ENCODE measurements at regions not wholly inside any gene's neighbourhood (a gene's known extent, or its start where the extent isn't known, plus 50 kb on each side); places are given as distances from the start of the nearest gene placed in this dataset.

- Histone ChIP-seq H3K4me3 (no peak overlapping the region), H3K36me3 (ENCODE audit: low read depth) (no peaks in the 10 kb centered on the region), H3K9me3 (no peaks in the 10 kb centered on the region), H3K4me1 (ENCODE audit: low read depth) (no peaks in the 10 kb centered on the region)
- DNase-seq (no peak), ATAC-seq (no peak)
- intact Hi-C loops (cut with DNase I, micrococcal nuclease): no loop called here
- TF ChIP-seq CTCF (IDR thresholded peaks at IDR 0.05): no peak
These were observed 429.0 kb upstream of the CDH5 start for GRCh38 chr16:65937455-65937854.

- Histone ChIP-seq H3K4me1 (ENCODE audit: low read depth) (no peaks in the 10 kb centered on the region), H3K36me3 (ENCODE audit: low read depth) (no peaks in the 10 kb centered on the region), H3K4me3 (no peak overlapping the region), H3K9me3 (no peaks in the 10 kb centered on the region)
- DNase-seq: no peak
- no peak for ATAC-seq
- intact Hi-C loops (cut with DNase I, micrococcal nuclease): no loop called here
- TF ChIP-seq CTCF (IDR thresholded peaks at IDR 0.05): no peak
These were observed 430.4 kb upstream of the CDH5 start for GRCh38 chr16:65936096-65936495.

- intact Hi-C loops (cut with DNase I, micrococcal nuclease): no loop called here
These were observed 432.0 kb upstream of the CDH5 start for GRCh38 chr16:65934443-65934842.

GRCh38 chr16:65933703-65934102, 432.8 kb upstream of the CDH5 start:
- no peak for TF ChIP-seq CTCF (IDR thresholded peaks at IDR 0.05)
- Histone ChIP-seq H3K9me3 (no peaks in the 10 kb centered on the region), H3K36me3 (ENCODE audit: low read depth) (no peaks in the 10 kb centered on the region), H3K4me1 (ENCODE audit: low read depth) (no peaks in the 10 kb centered on the region), H3K4me3 (no peak overlapping the region)
- intact Hi-C loops (cut with DNase I, micrococcal nuclease): no loop called here
- ATAC-seq (no peak), DNase-seq (no peak)

More at GRCh38 chr16:65934443-65934842, 432.0 kb upstream of the CDH5 start:
- TF ChIP-seq CTCF (IDR thresholded peaks at IDR 0.05): no peak
- Histone ChIP-seq H3K9me3 (no peaks in the 10 kb centered on the region), H3K4me1 (ENCODE audit: low read depth) (no peaks in the 10 kb centered on the region), H3K36me3 (ENCODE audit: low read depth) (no peaks in the 10 kb centered on the region), H3K4me3 (no peak overlapping the region)
- no peak for DNase-seq
- ATAC-seq: no peak

- no peak for ATAC-seq
These were observed 434.0 kb upstream of the CDH5 start for GRCh38 chr16:65932350-65933072.

More at GRCh38 chr16:65932350-65933072, 434.0 kb upstream of the CDH5 start:
- Histone ChIP-seq H3K9me3 (no peaks in the 10 kb centered on the region), H3K36me3 (ENCODE audit: low read depth) (no peaks in the 10 kb centered on the region), H3K4me3 (no peak overlapping the region), H3K4me1 (ENCODE audit: low read depth) (no peaks in the 10 kb centered on the region)
- TF ChIP-seq CTCF (IDR thresholded peaks at IDR 0.05): no peak
- DNase-seq: no peak
- intact Hi-C loops (cut with DNase I, micrococcal nuclease): no loop called here
